ENCODE measurements at regions not wholly inside any gene's neighbourhood (a gene's known extent, or its start where the extent isn't known, plus 50 kb on each side); places are given as distances from the start of the nearest gene placed in this dataset.

GRCh38 chr9:88833946-88834345, 157.3 kb upstream of the S1PR3 start:
- Histone ChIP-seq H3K27ac (ENCODE audit: low read length) (no peak overlapping the region), H3K79me2 (ENCODE audit: low read length) (no peaks in the 10 kb centered on the region), H3K36me3 (replicated peaks; ENCODE audit: insufficient read depth, low read length) (no peaks in the 10 kb centered on the region), H3K9me3 (replicated peaks; ENCODE audit: insufficient read depth, low read length) (no peaks in the 10 kb centered on the region), H3K4me2 (ENCODE audit: low read depth, low read length) (no peak overlapping the region), H3K9ac (ENCODE audit: low read length) (no peak overlapping the region), H3K27me3 (replicated peaks; ENCODE audit: insufficient read depth, low read length) (peaks cover 8% of the 10 kb centered on the region; the same call in 1 of the 2 replicates), H4K20me1 (ENCODE audit: insufficient read depth, low read length) (no peaks in the 10 kb centered on the region), H3K4me3 (ENCODE audit: low read length) (no peak overlapping the region), H3K4me1 (ENCODE audit: low read length) (peaks cover 7% of the 10 kb centered on the region), H3K9me2 (replicated peaks; ENCODE audit: insufficient read depth, low read length) (no peaks in the 10 kb centered on the region), H2AFZ (ENCODE audit: low read length) (no peak overlapping the region), H3F3A (ENCODE audit: insufficient read depth, low read length) (no peaks in the 10 kb centered on the region)
- TF ChIP-seq EZH2 (optimal IDR thresholded peaks at IDR 0.05; ENCODE audit: low read depth, low read length), result no peak
- TF ChIP-seq CTCF (IDR thresholded peaks at IDR 0.05; ENCODE audit: low read length), result no peak
- TF ChIP-seq EZH2phosphoT487 (IDR thresholded peaks at IDR 0.05; ENCODE audit: low read length), result no peak
- no peak for DNase-seq

GRCh38 chr9:88835038-88835466, 156.2 kb upstream of the S1PR3 start:
- Histone ChIP-seq H3K9ac (ENCODE audit: low read length) (no peak overlapping the region), H3K9me3 (replicated peaks; ENCODE audit: insufficient read depth, low read length) (no peaks in the 10 kb centered on the region), H3K27me3 (replicated peaks; ENCODE audit: insufficient read depth, low read length) (peaks cover 8% of the 10 kb centered on the region; the same call in 1 of the 2 replicates), H3K27ac (ENCODE audit: low read length) (no peak overlapping the region), H4K20me1 (ENCODE audit: insufficient read depth, low read length) (no peaks in the 10 kb centered on the region), H3K79me2 (ENCODE audit: low read length) (no peaks in the 10 kb centered on the region), H3K4me2 (ENCODE audit: low read depth, low read length) (0 out of 2 replicates have a peak overlapping the region, but pooled peaks have one; percentile 11), H3K9me2 (replicated peaks; ENCODE audit: insufficient read depth, low read length) (no peaks in the 10 kb centered on the region), H3F3A (ENCODE audit: insufficient read depth, low read length) (no peaks in the 10 kb centered on the region), H3K36me3 (replicated peaks; ENCODE audit: insufficient read depth, low read length) (no peaks in the 10 kb centered on the region), H3K4me1 (ENCODE audit: low read length) (peaks cover 7% of the 10 kb centered on the region), H2AFZ (ENCODE audit: low read length) (no peak overlapping the region), H3K4me3 (ENCODE audit: low read length) (no peak overlapping the region)
- no peak for TF ChIP-seq CTCF (IDR thresholded peaks at IDR 0.05; ENCODE audit: low read length)
- peak; percentile 80 for DNase-seq

- no peak for DNase-seq
- H3K27me3 ChIP-seq (replicated peaks; ENCODE audit: insufficient read depth, low read length), result peaks cover 8% of the 10 kb centered on the region; the same call in 1 of the 2 replicates
- H4K20me1 ChIP-seq (ENCODE audit: insufficient read depth, low read length), result no peaks in the 10 kb centered on the region
- no peaks in the 10 kb centered on the region for H3F3A ChIP-seq (ENCODE audit: insufficient read depth, low read length)
- no peak overlapping the region for H3K9ac ChIP-seq (ENCODE audit: low read length)
- no peaks in the 10 kb centered on the region for H3K9me3 ChIP-seq (replicated peaks; ENCODE audit: insufficient read depth, low read length)
- no peaks in the 10 kb centered on the region for H3K9me2 ChIP-seq (replicated peaks; ENCODE audit: insufficient read depth, low read length)
- H3K79me2 ChIP-seq (ENCODE audit: low read length), result no peaks in the 10 kb centered on the region
- no peak overlapping the region for H3K4me3 ChIP-seq (ENCODE audit: low read length)
- H3K4me2 ChIP-seq (ENCODE audit: low read depth, low read length), result no peak overlapping the region
- no peak overlapping the region for H2AFZ ChIP-seq (ENCODE audit: low read length)
- H3K4me1 ChIP-seq (ENCODE audit: low read length), result peaks cover 7% of the 10 kb centered on the region
- no peaks in the 10 kb centered on the region for H3K36me3 ChIP-seq (replicated peaks; ENCODE audit: insufficient read depth, low read length)
- TF ChIP-seq CTCF (IDR thresholded peaks at IDR 0.05; ENCODE audit: low read length), result no peak
- TF ChIP-seq EZH2phosphoT487 (IDR thresholded peaks at IDR 0.05; ENCODE audit: low read length), result no peak
- no peak for TF ChIP-seq EZH2 (optimal IDR thresholded peaks at IDR 0.05; ENCODE audit: low read depth, low read length)
- no peak overlapping the region for H3K27ac ChIP-seq (ENCODE audit: low read length)
Observed at GRCh38 chr9:88835772-88836171, 155.5 kb upstream of the S1PR3 start.
